SK-N-SH (cell line): ENCODE measurements at regions not wholly inside any gene's neighbourhood (a gene's known extent, or its start where the extent isn't known, plus 50 kb on each side); places are given as distances from the start of the nearest gene placed in this dataset.

Source experiments
- CTCF ChIA-PET: fragments of 300-600, 350-600 bp; formaldehyde crosslinking; extraction: SDS; loops from one replicate; lab custom pipeline; 2021; lab: Yijun Ruan, JAX
- POLR2A ChIA-PET: fragments of 350-600 bp; sonication (Branson Sonifier 250); formaldehyde crosslinking; extraction: SDS; loops from one replicate; lab custom pipeline; 2020; ENCODE audit warnings: antibody characterized with exemption, inconsistent platforms; lab: Yijun Ruan, JAX
- DNase-seq: peaks from one replicate; pipeline ENCODE4 v3.0.0; 2012
- H2AFZ ChIP-seq: fragments of 200-600 bp; sonication (generic); 2 replicates; pipeline ENCODE4 v1.8.1; 2016; ENCODE audit warnings: antibody characterized with exemption, mild to moderate bottlenecking, low read depth
- H3F3A ChIP-seq: fragments of 200-600 bp; sonication (generic); replicated peaks from 2 replicates; pipeline ENCODE3; 2016; ENCODE audit warnings: antibody characterized with exemption, mild to moderate bottlenecking; ENCODE audit not compliant: insufficient read depth
- H3K27ac ChIP-seq, 2 experiments: fragments of 200-500 bp in 1 of 2; fragments of 200-600 bp in 1 of 2; sonication (Bioruptor generic) in 1 of 2; sonication (generic), shearing (Covaris generic) in 1 of 2; 2 replicates each; pipeline versions ENCODE4 v1.5.1 to v1.6.1; 2014 to 2016; ENCODE audit warnings: low read depth in 2 of 2, inconsistent platforms in 1 of 2, low read length in 1 of 2, mild to moderate bottlenecking in 1 of 2, mixed read lengths in 1 of 2
- H3K27me3 ChIP-seq: fragments of 200-600 bp; sonication (generic), shearing (Covaris generic); 2 replicates; pipeline ENCODE4 v1.6.1; 2016; ENCODE audit warnings: mixed run types; ENCODE audit not compliant: insufficient read depth
- H3K36me3 ChIP-seq, 2 experiments: fragments of 200-500 bp in 1 of 2; fragments of 200-600 bp in 1 of 2; sonication (Bioruptor generic) in 1 of 2; sonication (generic) in 1 of 2; replicated peaks in 1 of 2; 2 replicates each; pipeline versions ENCODE3 to v1.5.1; 2014 to 2016; ENCODE audit warnings: low read length in 1 of 2, mild to moderate bottlenecking in 1 of 2; ENCODE audit not compliant: insufficient read depth in 2 of 2, control insufficient read depth in 1 of 2
- H3K4me1 ChIP-seq, 2 experiments: fragments of 200-500 bp in 1 of 2; fragments of 200-600 bp in 1 of 2; sonication (Bioruptor generic) in 1 of 2; sonication (generic), shearing (Covaris generic) in 1 of 2; 2 replicates each; pipeline versions ENCODE4 v1.5.1 to v1.6.1; 2014 to 2016; ENCODE audit warnings: low read depth in 1 of 2, low read length in 1 of 2, mixed run types in 1 of 2; ENCODE audit not compliant: insufficient read depth in 2 of 2, control insufficient read depth in 1 of 2
- H3K4me2 ChIP-seq: fragments of 200-600 bp; sonication (generic), shearing (Covaris generic); 2 replicates; pipeline ENCODE4 v1.6.1; 2017; ENCODE audit warnings: mixed run types
- H3K4me3 ChIP-seq, 2 experiments: fragments of 200-500 bp in 1 of 2; fragments of 200-600 bp in 1 of 2; sonication (Bioruptor generic) in 1 of 2; sonication (generic), shearing (Covaris generic) in 1 of 2; 2 replicates each; pipeline versions ENCODE4 v1.5.1 to v1.8.1; 2014 to 2016; ENCODE audit warnings: low read depth in 2 of 2, inconsistent platforms in 1 of 2, low read length in 1 of 2, mild to moderate bottlenecking in 1 of 2, mixed read lengths in 1 of 2, moderate library complexity in 1 of 2
- H3K79me2 ChIP-seq: fragments of 200-600 bp; sonication (generic); 2 replicates; pipeline ENCODE4 v1.8.1; 2017; ENCODE audit warnings: mild to moderate bottlenecking; ENCODE audit not compliant: insufficient read depth
- H3K9ac ChIP-seq: fragments of 200-600 bp; sonication (generic); 2 replicates; pipeline ENCODE4 v1.6.1; 2017; ENCODE audit warnings: mixed run types
- H3K9me2 ChIP-seq: fragments of 200-600 bp; sonication (generic); 2 replicates; pipeline ENCODE4 v1.6.1; 2017; ENCODE audit warnings: mixed run types
- H3K9me3 ChIP-seq: fragments of 200-600 bp; sonication (generic); 2 replicates; pipeline ENCODE4 v1.6.1; 2017; ENCODE audit warnings: mixed run types, mild to moderate bottlenecking, moderate library complexity
- H4K20me1 ChIP-seq: fragments of 200-600 bp; sonication (generic); 2 replicates; pipeline ENCODE4 v1.6.1; 2017; ENCODE audit warnings: mild to moderate bottlenecking, mixed run types; ENCODE audit not compliant: insufficient read depth
- EP300 ChIP-seq, 2 experiments: IDR thresholded peaks; 2 replicates each; pipeline versions ENCODE4 v1.4.0 to v1.6.1; 2012; ENCODE audit warnings: borderline replicate concordance in 1 of 2, low read depth in 1 of 2, low read length in 1 of 2
- FOXJ3 ChIP-seq: sonication (generic); formaldehyde crosslinking; IDR thresholded peaks from 2 replicates; pipeline ENCODE4 v1.5.1; 2020; ENCODE audit warnings: mild to moderate bottlenecking, missing genetic modification reagents
- GATA2 ChIP-seq: sonication (generic); formaldehyde crosslinking; IDR thresholded peaks from 2 replicates; pipeline ENCODE4 v1.5.0; 2020; ENCODE audit warnings: mild to moderate bottlenecking, missing genetic modification reagents
- IRF3 ChIP-seq: fragments of 150-350 bp; IDR thresholded peaks from 2 replicates; pipeline ENCODE4 v1.6.1; 2016; ENCODE audit warnings: mild to moderate bottlenecking, low read depth, low read length
- MAX ChIP-seq: IDR thresholded peaks from 2 replicates; pipeline ENCODE4 v1.4.0; 2012; ENCODE audit warnings: low read depth
- MEF2A ChIP-seq: IDR thresholded peaks from 2 replicates; pipeline ENCODE4 v1.4.0; 2012; ENCODE audit warnings: low read depth, borderline replicate concordance
- NRF1 ChIP-seq: IDR thresholded peaks from 2 replicates; pipeline ENCODE4 v1.6.1; 2012; ENCODE audit warnings: low read depth, mild to moderate bottlenecking, low read length
- PBX3 ChIP-seq: IDR thresholded peaks from 2 replicates; pipeline ENCODE4; 2012
- RAD21 ChIP-seq: IDR thresholded peaks from 2 replicates; pipeline ENCODE4 v1.6.1; 2012; ENCODE audit warnings: mild to moderate bottlenecking, low read length
- RXRA ChIP-seq: IDR thresholded peaks from 2 replicates; pipeline ENCODE4 v1.4.0; 2012; ENCODE audit warnings: low read depth, mild to moderate bottlenecking, borderline replicate concordance
- SMC3 ChIP-seq: IDR thresholded peaks from 2 replicates; pipeline ENCODE4 v1.6.1; 2012; ENCODE audit warnings: low read depth, low read length, improper control_type of control experiment
- TEAD4 ChIP-seq: IDR thresholded peaks from 2 replicates; pipeline ENCODE4 v1.4.0; 2012; ENCODE audit warnings: mild to moderate bottlenecking, borderline replicate concordance; ENCODE audit not compliant: insufficient read depth
- USF1 ChIP-seq: IDR thresholded peaks from 2 replicates; pipeline ENCODE4 v1.4.0; 2012; ENCODE audit warnings: low read depth, borderline replicate concordance
- USF2 ChIP-seq: fragments of 150-350 bp; IDR thresholded peaks from 2 replicates; pipeline ENCODE4 v1.6.1; 2017; ENCODE audit warnings: antibody characterized with exemption, low read length, low read depth, borderline replicate concordance
- YY1 ChIP-seq: IDR thresholded peaks from 2 replicates; pipeline ENCODE4 v1.4.0; 2012; ENCODE audit warnings: low read depth, mild to moderate bottlenecking
- WGBS: methylation state at CpG from one replicate; pipeline ENCODE4 v1.1.6; 2017; ENCODE audit warnings: low lambda C conversion rate; 5-methylcytosine and 5-hydroxymethylcytosine counted together

GRCh38 chr2:234372506-234372905 is 124.4 kb downstream of the ARL4C start:
- Histone ChIP-seq H3K9me2 (no peaks in the 10 kb centered on the region), H4K20me1 (no peaks in the 10 kb centered on the region), H3F3A (no peaks in the 10 kb centered on the region), H3K4me1 (peaks cover 0 to 2% of the 10 kb centered on the region in 2 experiments; a peak in 1 of 4 replicates), H3K27ac (no peak overlapping the region), H3K4me2 (no peak overlapping the region), H3K4me3 (no peak overlapping the region), H3K9ac (no peak overlapping the region), H3K27me3 (no peaks in the 10 kb centered on the region), H3K79me2 (no peaks in the 10 kb centered on the region), H3K9me3 (no peaks in the 10 kb centered on the region), H3K36me3 (no peaks in the 10 kb centered on the region), H2AFZ (no peak overlapping the region)
- TF ChIP-seq SMC3: no peak
- no peak for TF ChIP-seq GATA2 (CRISPR knock-in tag)
- TF ChIP-seq USF2: no peak
- no peak for TF ChIP-seq MAX
- TF ChIP-seq USF1: no peak
- TF ChIP-seq MEF2A: no peak
- no peak for TF ChIP-seq YY1
- DNase-seq: no peak
- ChIA-PET POLR2A (no interaction called here), CTCF (interaction anchor here (1.0 kb wide), 1 partner anchor 92 kb away, joined by 4 read pairs; no protein-coding TSS in a partner anchor)
- WGBS: 76% methylated on average over 2 of the region's 2 CpGs

GRCh38 chr2:234368861-234369261 is 128.0 kb downstream of the ARL4C start:
- Histone ChIP-seq H3K9me2 (no peaks in the 10 kb centered on the region), H3F3A (no peaks in the 10 kb centered on the region), H3K4me1 (peaks cover 0 to 2% of the 10 kb centered on the region in 2 experiments; a peak in 1 of 4 replicates), H3K9me3 (no peaks in the 10 kb centered on the region), H3K9ac (no peak overlapping the region), H3K27me3 (no peaks in the 10 kb centered on the region), H3K36me3 (no peaks in the 10 kb centered on the region), H4K20me1 (no peaks in the 10 kb centered on the region), H3K4me2 (no peak overlapping the region), H3K27ac (no peak overlapping the region), H2AFZ (no peak overlapping the region), H3K79me2 (no peaks in the 10 kb centered on the region), H3K4me3 (no peak overlapping the region)
- no peak for DNase-seq
- 44% methylated on average over 1 of the region's 1 CpG for WGBS
- no peak for TF ChIP-seq FOXJ3 (CRISPR knock-in tag)
- no peak for TF ChIP-seq NRF1
- no peak for TF ChIP-seq IRF3
- no peak for TF ChIP-seq RAD21
- no peak for TF ChIP-seq MAX
- no peak for TF ChIP-seq RXRA
- TF ChIP-seq MEF2A: no peak
- TF ChIP-seq TEAD4: no peak
- no peak for TF ChIP-seq PBX3
- TF ChIP-seq EP300 (IDR thresholded peaks at IDR 0.05; ENCODE audit: borderline replicate concordance in 1 of 2, low read depth in 1 of 2, low read length in 1 of 2): no peak
- CTCF ChIA-PET: interaction anchor here (1.1 to 1.5 kb wide), 4 partner anchors 9 to 176 kb away, joined by 3 to 6 read pairs (median 4); no protein-coding TSS in a partner anchor
- POLR2A ChIA-PET: no interaction called here
